ENCODE measurements at regions not wholly inside any gene's neighbourhood (a gene's known extent, or its start where the extent isn't known, plus 50 kb on each side); places are given as distances from the start of the nearest gene placed in this dataset.

- DNase-seq: no peak
Measured at GRCh38 chr5:110038297-110038997, 348.7 kb downstream of the MAN2A1 start.

- no peak for DNase-seq
Measured at GRCh38 chr5:110040178-110040577, 350.5 kb downstream of the MAN2A1 start.

- DNase-seq: no peak
Measured at GRCh38 chr5:110043025-110043424, 353.3 kb downstream of the MAN2A1 start.

DNA sequence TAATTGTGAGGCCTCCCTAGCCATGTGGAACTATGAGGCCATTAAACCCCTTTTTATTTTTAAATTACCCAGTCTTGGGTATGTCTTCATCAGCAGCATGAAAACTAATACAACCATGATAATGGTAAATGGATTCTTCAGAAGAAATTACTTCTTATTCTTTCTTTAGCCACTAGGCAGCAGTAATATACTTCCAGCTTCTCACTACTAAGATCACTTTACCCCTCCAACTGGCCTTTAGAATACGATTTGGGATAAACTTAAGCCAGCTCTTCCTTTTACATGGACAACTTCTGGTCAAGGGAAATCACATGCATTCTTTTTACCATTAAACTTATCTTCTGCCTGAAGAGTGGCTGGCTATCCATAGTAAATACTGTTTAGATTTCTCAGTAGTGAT, 355.4 kb downstream of the MAN2A1 start:
- no peak for DNase-seq

DNA sequence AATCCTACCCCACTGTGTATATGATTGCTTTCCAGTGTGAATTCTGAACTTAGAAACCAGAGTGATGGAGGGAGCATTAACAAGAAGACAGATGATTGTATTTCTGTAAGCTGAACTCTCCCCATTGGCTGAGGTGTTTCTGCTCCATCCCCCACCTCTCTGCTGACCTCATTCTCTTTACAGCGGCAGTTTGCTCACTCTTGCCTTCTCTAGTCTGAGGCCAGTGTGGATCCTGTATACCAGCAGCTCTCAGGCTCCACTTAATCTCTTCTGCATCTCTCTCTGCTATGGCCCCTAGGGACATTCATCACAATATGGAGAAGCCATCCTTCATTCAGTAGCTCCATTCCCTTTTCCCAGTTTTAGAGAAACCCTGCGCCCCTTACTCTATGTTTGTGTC, 358.8 kb downstream of the MAN2A1 start:
- DNase-seq: no peak

DNA sequence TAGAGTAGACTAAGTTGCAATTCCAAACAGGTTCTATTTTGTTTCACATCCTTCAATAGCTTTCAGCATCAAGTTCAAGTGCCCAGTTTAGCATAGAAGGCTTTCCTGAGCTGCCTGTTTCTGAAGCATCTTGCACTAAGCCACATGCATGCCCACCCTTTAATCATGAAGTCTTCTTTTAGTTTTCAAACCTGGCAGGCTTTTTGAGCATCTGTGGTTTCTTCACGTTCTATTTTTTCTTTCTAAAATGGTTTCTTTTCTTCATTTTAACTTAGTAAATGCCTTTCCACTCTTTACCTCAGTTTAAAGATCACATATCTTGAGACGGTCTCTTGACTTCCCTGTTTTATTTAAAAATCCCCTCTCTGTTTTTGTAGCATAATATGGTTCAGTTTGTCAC, 360.1 kb downstream of the MAN2A1 start:
- DNase-seq: no peak

GRCh38 chr5:110050640-110051345, 361.1 kb downstream of the MAN2A1 start:
- no peak for DNase-seq

GRCh38 chr5:110053205-110053604, 363.5 kb downstream of the MAN2A1 start:
- no peak for DNase-seq

- no peak for DNase-seq
Measured at GRCh38 chr5:110053824-110054223, 364.1 kb downstream of the MAN2A1 start.

GRCh38 chr5:110054240-110054639, 364.5 kb downstream of the MAN2A1 start:
- DNase-seq: no peak

DNA sequence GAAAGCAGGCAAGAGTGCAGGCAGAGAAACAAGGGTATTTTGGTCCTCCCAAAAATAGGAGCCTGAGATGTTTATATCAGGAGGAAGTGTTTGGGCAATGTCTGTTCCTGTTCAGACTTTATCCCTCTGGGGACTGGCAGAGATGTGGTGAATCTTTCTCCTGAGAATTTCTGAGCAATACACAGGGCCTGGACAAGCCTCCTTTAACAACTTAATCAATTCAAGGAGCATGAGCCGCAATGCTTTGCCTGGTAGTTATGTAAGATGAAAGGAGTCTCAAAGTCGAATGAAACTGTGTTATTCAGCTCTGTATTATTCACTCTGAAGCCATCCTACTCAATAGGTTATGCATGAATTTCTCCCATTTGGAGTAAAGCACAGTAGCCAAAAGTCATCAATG, 365.6 kb downstream of the MAN2A1 start:
- no peak for DNase-seq

DNA sequence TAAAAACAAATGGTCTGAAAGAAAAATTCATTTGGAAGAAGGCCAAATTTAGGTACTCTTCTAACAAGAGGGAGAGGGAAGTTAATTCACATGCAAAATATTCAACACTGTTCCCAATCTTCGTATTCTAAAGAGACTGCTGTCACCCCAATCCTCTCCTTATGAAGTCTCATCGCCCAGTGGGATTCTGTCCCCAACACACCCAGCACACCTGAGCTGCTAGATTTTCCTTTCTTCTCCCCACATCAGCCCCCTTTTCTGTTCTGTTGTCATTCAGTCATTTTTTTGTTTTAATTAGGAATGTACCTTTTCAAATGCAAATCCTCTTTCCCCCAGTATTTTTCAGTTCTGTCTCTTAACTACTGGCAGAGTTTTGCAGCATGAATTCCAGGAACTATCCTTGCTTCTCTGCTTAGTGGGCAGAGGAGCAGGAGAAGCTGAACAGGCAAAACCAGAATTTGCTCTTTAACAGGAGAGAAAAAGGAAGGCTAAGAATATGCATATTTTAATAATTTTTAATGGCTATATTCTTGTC, 366.9 kb downstream of the MAN2A1 start:
- no peak for DNase-seq

- DNase-seq: peak; percentile 34
Measured at GRCh38 chr5:110058175-110058574, 368.4 kb downstream of the MAN2A1 start.

DNA sequence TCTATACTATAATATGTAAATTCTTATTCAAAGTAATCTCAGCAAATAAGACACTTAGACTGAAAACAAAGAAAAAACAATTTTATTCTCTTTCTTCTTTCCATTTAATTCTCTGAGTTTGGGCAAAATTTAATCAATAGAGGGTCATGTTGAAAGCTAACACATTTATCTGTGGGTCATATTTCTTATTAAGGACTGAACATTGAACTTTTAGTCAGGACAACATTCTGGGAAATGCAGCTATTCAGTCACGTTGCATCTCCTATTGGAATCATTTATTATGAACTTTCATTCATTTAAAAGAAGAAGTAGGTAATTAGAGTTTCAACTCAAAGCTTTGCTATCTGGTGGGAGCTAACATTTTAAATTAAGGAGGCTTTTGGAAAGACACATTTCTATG, 372.5 kb downstream of the MAN2A1 start:
- no peak for DNase-seq

- DNase-seq: no peak
Measured at GRCh38 chr5:110063640-110064602, 374.2 kb downstream of the MAN2A1 start.

DNA sequence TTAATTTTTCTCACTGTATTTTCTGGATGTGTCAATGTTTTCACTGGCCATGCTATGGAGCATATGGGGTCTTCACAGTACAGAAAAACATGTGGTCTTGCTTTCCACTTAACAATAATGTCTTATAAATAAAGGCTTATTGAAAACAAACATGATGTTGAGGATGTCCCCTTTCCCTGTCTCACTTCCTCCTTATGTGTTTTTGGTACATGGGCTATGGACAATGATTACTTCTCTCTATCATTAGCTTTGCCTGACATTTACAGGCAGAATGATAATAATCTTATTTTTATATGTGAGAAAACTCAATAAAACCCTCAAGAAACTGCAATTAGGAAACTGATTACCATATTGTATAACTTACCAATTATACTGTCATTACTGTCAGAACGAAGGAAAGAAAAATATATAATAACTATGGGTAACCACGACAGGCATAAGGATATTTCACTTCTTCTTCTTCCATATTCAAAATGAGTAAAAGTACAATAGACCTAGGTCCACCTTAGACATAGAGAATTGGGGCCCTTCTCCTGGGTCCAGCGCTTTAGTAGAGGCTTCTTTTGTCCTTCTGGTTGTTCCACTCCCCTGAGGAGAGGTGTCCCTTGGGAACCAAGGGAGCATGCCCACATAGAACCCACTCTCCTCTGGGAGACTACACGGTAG, 375.0 kb downstream of the MAN2A1 start:
- no peak for DNase-seq

- no peak for DNase-seq
Measured at GRCh38 chr5:110070836-110071235, 381.1 kb downstream of the MAN2A1 start.

DNA sequence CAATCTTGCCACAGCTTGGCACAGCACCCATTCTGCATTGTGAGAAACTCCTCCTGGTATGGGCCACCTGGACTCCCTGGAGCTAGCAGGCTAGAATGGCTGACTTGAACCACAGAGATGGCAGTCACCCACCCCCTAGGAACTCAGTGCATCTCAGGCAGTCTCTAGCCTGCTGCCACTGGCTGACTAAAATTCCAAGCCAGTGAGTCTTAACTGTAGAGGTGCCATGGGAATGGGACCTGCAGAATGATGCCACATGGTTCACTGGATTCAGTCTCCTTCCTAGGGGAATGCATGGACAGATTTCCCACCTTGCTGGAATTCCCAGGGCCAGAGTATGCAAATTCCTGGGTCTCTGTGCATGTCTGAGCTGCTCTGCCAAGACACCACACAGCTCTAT, 382.9 kb downstream of the MAN2A1 start:
- DNase-seq: no peak

DNA sequence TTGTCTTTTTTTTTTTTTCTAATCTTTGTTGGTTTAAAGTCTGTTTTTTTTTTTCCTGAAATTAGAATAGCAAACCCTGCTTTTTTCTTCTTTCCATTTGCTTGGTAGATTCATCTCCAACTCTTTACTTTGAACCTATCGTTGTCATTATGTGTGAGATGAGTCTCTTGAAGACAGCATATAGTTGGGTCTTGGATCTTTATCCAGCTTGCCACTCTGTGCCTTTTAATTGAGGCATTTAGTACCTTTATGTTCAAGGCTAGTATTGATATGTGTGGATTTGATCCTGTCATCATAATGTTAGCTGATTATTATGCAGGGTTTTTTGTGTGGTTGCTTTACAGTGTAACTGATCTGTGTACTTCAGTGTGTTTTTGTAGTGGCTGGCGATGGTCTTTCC, 383.8 kb downstream of the MAN2A1 start:
- no peak for DNase-seq

GRCh38 chr5:110075656-110076055, 385.9 kb downstream of the MAN2A1 start:
- DNase-seq: no peak

GRCh38 chr5:110077147-110077546, 387.4 kb downstream of the MAN2A1 start:
- no peak for DNase-seq

GRCh38 chr5:110082194-110082593, 392.5 kb downstream of the MAN2A1 start:
- no peak for DNase-seq

DNA sequence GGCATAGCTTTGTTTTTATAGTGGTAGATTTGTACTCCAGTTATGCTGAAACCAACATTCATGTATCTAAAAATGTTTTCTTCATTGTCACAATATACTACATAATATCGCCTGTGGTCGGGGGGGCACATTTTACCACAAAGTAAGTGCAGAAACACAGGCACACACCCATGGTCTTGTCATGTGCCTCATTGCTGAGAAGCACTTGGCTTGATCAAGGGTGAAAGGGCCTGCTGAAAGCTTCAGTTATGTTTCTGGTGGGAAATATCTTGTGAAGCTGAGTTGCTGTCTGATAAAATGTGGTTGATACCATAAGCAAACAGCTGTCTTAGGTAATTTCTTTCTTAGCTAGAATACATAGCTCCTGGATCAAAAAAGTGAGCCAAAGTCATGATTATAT, 393.1 kb downstream of the MAN2A1 start:
- no peak for DNase-seq
